ENCODE measurements at regions not wholly inside any gene's neighbourhood (a gene's known extent, or its start where the extent isn't known, plus 50 kb on each side); places are given as distances from the start of the nearest gene placed in this dataset.

DNA sequence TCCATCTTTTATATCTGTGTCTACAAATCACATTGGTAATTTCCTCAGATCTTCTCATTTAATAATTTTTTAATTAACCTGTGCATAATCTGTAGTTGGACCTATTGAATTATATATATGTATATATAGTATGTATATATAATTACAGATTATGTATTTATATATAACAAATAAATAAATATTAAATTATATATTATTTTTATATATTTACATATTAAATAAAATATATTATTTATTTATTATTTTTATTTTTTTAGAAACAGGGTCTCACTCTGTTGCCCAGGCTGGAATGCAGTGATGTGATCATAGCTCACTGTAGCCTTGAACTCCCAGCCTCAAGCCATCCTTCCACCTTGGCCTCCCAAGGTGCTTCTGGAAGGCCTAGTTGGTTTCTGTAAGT, 197.9 kb downstream of the FGF9 start:
- TF ChIP-seq, protein P1, sequence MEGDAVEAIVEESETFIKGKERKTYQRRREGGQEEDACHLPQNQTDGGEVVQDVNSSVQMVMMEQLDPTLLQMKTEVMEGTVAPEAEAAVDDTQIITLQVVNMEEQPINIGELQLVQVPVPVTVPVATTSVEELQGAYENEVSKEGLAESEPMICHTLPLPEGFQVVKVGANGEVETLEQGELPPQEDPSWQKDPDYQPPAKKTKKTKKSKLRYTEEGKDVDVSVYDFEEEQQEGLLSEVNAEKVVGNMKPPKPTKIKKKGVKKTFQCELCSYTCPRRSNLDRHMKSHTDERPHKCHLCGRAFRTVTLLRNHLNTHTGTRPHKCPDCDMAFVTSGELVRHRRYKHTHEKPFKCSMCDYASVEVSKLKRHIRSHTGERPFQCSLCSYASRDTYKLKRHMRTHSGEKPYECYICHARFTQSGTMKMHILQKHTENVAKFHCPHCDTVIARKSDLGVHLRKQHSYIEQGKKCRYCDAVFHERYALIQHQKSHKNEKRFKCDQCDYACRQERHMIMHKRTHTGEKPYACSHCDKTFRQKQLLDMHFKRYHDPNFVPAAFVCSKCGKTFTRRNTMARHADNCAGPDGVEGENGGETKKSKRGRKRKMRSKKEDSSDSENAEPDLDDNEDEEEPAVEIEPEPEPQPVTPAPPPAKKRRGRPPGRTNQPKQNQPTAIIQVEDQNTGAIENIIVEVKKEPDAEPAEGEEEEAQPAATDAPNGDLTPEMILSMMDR (IDR thresholded peaks at IDR 0.05; ENCODE audit: low read length, missing control alignments), result no peak
- no peak for DNase-seq (ENCODE audit: low read depth)
- H3K4me3 ChIP-seq (replicated peaks; ENCODE audit: low read depth, low read length), result no peak overlapping the region

GRCh38 chr13:21871382-21871781, 200.5 kb downstream of the FGF9 start:
- DNase-seq (ENCODE audit: low read depth), result no peak
- TF ChIP-seq, protein P1 (IDR thresholded peaks at IDR 0.05; ENCODE audit: low read length, missing control alignments), result no peak
- H3K4me3 ChIP-seq (replicated peaks; ENCODE audit: low read depth, low read length), result no peak overlapping the region

DNA sequence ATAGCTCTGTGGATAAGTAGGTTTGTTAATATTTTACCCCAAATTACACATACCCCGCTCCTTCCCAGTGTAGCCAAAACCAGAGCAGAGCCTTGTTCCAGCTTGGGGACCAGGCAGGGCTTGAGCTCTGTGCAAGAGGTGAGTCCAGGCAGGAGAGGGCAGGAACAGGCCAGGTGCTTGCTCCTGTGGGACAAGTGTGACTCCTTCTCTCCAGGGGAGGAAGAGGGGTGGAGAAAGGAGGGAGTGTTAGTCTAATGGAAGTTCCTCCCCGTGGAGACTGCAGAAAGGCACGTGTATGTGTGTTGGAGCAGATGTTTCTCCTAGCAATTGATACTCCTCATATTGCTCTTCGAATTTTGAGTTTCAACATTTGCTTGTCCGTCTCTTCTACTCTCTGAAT, 201.0 kb downstream of the FGF9 start:
- no peak for DNase-seq (ENCODE audit: low read depth)
- TF ChIP-seq, protein P1 (IDR thresholded peaks at IDR 0.05; ENCODE audit: low read length, missing control alignments), result no peak
- H3K4me3 ChIP-seq (replicated peaks; ENCODE audit: low read depth, low read length), result no peak overlapping the region

GRCh38 chr13:21872795-21873194, 201.9 kb downstream of the FGF9 start:
- DNase-seq (ENCODE audit: low read depth), result no peak
- TF ChIP-seq, protein P1 (IDR thresholded peaks at IDR 0.05; ENCODE audit: low read length, missing control alignments), result no peak
- no peak overlapping the region for H3K4me3 ChIP-seq (replicated peaks; ENCODE audit: low read depth, low read length)

DNA sequence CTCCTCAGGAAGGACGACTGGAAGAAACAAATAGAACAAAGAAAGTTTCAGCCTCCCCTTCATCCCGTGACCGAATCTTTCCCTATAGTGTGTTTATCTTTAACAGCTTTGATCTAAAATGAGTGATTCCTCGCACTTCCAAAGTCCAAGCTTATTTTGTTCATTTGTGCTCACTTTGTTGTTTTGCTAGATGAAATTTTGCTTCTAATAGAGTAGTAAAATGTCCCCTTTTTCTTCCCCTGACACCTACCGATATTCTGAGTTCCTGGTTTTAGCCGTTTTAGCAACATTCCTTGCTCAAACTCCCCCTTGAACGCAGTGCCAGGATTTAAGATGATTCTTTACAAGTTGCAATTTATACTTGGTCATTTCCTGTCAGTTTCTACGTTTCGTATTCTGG, 204.2 kb downstream of the FGF9 start:
- H3K4me3 ChIP-seq (replicated peaks; ENCODE audit: low read depth, low read length), result no peak overlapping the region
- TF ChIP-seq, protein P1 (IDR thresholded peaks at IDR 0.05; ENCODE audit: low read length, missing control alignments), result no peak
- DNase-seq (ENCODE audit: low read depth), result no peak

DNA sequence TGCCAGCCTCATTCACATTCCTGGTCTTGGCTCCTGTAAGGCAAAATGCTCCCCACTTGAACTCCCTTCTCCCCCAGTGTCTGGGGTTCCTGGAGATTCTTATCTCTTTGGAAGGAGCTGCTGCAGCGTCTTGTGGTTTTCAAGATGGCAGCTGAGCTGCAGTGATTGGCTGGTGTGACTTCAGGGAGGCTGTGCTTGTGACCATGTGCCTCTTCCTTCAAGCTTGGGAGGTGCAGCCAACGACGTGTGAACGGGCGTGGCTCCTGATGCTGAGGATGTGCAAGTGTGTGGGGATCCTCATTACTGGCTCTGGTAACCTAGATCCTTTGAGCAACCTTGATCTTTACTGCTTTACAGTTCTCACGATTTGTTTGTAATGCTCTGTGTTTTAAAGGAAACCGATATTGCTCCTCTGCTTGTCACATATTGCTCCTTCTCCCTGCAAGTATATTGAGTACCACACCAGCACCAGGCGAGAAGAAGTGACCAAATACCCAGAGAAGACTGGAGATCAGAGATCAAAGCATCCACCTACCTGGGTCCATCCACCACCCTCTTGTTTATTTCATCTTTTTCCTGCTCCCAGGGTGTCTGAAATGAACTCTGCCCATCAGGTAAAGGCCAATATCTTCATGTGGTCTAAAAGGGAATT, 208.5 kb downstream of the FGF9 start:
- TF ChIP-seq, protein P1 (IDR thresholded peaks at IDR 0.05; ENCODE audit: low read length, missing control alignments), result no peak
- no peak for DNase-seq (ENCODE audit: low read depth)
- H3K4me3 ChIP-seq (replicated peaks; ENCODE audit: low read depth, low read length), result no peak overlapping the region

DNA sequence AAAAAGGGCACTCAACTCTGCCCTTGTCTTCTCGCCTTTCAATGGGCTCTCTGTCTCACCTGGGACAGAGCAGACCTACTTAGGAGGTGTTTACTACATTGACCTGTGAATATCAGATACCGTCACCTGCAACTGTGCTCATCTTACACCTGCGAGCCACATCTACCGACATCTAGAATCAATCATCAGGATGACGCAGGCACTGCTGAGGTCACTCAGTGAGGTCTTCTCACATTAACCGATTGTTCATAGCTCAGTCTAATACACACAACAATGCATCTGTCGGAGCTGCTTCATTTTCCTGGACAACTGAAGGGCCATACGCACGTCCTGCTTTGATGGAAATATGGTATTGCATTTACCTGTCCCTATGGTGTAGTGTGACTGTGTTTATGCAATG, 211.9 kb downstream of the FGF9 start:
- TF ChIP-seq, protein P1 (IDR thresholded peaks at IDR 0.05; ENCODE audit: low read length, missing control alignments), result no peak
- DNase-seq (ENCODE audit: low read depth), result no peak
- no peak overlapping the region for H3K4me3 ChIP-seq (replicated peaks; ENCODE audit: low read depth, low read length)
